NCI-H187 treated with DMSO at 0.1 percent for 48 hours (cell line): ENCODE measurements at regions not wholly inside any gene's neighbourhood (a gene's known extent, or its start where the extent isn't known, plus 50 kb on each side); places are given as distances from the start of the nearest gene placed in this dataset.

Experiments used
- DNase-seq: peaks from one replicate; lab custom pipeline; 2025; lab: John Stamatoyannopoulos, UW

DNA sequence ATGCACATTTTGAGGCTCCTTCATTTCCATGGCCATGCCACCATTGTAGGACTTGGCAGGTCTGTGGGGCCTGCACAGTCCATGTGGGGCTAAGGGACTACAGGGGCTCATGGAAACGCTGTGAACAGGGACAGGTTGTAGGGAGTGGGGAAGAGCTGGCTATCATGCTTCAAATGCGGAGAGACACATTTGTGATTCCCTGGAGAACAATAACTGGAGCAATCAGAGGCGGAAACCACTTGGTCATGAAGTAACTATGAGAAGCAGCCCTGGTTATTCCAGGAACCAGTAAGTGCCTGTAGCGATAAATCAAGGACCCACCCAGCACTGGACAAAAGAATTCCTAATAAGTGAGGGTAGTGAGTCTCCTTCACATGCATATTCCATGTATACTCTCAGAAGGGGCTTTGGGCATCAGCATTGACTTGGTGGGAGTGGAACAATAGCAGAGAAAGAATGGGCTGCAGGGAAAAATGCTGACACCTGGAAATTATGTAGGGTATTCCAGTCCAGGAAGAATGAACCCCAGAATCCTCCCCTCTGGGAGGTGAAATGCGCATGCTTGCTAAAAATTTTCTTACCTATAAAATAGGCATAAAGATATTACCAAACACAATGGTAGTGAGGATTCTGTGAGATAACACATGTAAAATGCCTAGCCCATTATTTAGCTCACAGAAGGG, 251.4 kb upstream of the ROPN1 start:
- DNase-seq: peak; percentile 70

- no peak for DNase-seq
Observed at GRCh38 chr3:124246376-124246775, 254.5 kb upstream of the ROPN1 start.

DNA sequence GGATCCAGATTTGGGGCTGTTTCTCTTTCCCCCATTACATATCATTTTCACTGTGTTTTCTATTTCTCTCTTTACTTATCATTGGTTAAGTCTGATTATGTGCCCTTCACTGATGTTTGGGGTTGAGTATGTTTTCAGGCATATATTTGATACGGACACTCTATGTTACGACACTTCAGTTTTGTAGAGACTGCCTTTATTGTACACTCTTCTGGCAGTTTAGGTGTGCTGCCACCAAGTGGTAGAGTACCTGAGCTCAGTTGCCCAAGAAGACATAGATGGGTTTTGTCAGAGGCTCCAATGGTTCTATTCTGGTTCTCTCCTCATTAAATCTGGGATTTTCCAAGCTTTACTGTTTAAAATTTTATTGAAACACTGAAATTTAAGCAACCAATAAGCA, 255.0 kb upstream of the ROPN1 start:
- DNase-seq: peak; percentile 50

DNA sequence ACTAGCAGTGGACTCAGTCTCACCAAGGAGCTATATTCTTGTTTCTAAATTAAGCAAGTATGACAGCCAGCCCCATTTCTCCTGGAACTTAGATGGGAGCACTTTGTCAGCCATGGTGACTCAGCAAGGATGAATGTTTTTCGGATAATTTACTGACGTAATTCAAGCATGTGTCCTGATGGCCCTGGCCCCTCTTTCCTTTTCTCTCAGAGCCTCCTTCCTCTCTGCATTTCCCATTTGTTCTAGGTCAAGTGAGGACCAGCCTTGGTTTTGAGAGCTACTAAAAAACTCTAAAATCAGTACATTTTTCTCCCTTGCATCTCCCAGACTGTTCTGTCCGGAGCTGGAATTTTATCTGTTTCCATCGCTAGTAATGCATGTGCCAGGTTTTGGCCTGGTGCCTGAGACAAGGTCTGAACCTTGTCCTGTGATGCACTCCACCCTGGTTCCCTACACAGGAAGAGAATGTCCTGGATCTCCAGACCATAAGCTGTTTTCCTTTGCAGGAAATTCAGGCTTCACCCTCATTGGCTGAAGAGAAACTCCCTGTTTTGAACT, 256.6 kb upstream of the ROPN1 start:
- no peak for DNase-seq

GRCh38 chr3:124249038-124249437, 257.1 kb upstream of the ROPN1 start:
- no peak for DNase-seq

- no peak for DNase-seq
Observed at GRCh38 chr3:124250053-124250452, 258.1 kb upstream of the ROPN1 start.

- DNase-seq: no peak
Observed at GRCh38 chr3:124256156-124256555, 264.2 kb upstream of the ROPN1 start.

DNA sequence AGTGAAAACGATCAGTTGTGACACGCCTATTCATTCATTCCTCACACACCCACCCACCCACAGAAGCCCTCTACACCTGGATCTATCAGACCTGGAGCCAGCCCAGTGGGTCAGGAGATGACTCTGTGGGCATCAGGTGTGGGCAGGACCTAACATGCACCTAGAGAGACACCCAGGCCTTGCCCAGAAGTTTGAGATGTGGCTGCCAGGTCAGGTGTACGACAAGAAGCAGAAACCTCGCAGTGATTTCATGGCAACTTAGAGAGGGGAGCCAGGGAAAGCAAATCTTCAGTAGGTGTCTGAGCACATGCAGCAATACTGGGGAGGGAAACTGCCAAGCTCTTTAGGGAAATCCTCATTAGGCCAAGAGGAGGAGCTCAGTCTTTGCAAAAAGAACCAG, 264.7 kb upstream of the ROPN1 start:
- DNase-seq: no peak

GRCh38 chr3:124257336-124257864, 265.5 kb upstream of the ROPN1 start:
- DNase-seq: no peak

DNA sequence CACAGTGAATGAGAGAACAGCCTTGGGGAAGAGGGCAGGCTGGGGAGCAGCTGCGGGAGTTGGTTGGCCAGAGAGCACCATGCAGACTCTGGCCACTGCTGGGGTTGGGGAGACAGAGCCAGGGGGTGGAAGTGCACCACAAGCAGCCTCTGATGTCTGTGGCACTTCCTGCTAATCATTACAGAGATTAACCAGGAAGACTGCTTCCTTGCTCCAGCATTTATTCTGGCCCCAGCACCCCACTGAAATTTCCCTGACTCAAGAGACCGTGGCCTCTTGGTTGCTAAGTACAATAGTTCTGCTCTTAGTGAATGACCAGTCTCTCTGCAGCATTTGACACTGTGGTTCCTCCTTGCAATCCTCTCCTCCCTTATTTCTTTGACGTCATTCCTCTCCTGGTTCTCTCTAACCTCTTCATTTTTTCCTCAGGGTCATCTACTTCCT, 266.2 kb upstream of the ROPN1 start:
- DNase-seq: no peak

- DNase-seq: no peak
Observed at GRCh38 chr3:124260206-124260915, 268.4 kb upstream of the ROPN1 start.

DNA sequence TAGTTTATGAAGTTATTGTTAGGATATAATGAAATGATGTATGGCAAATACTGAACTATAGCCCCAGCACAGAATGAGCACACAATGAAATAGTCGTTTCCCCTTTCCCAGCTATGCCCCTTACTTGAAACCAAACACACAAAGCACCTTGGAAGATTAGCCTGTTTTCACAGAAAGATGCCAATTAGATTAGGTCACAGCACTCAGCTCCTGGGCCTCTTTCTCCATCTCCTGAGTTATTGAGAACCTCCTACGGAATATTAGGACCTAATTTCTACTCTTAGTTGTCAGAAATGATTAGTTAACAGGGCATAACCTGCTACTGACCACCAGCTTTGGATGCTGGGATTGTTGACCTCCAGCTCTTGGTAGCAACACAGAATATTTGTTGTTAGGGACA, 269.4 kb upstream of the ROPN1 start:
- no peak for DNase-seq

DNA sequence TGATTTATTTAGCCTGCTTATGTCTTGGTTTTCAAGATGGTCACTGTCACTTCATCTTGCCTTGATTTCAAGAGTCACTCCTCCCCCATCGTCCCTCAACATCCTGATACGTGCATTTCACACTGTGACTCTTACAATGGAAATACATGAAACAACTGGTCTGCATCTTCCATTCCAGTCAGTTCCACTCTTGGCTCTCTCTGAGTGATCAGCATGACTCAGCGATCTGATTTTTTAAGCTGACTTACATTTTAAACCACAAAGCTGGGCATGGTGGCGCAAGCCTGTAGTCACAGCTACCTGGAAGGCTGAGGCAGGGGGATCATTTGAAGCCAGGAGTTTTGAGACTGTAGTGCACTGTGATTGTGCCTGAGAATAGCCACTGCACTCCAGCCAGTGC, 271.2 kb upstream of the ROPN1 start:
- no peak for DNase-seq

GRCh38 chr3:124264346-124264745, 272.4 kb upstream of the ROPN1 start:
- no peak for DNase-seq

DNA sequence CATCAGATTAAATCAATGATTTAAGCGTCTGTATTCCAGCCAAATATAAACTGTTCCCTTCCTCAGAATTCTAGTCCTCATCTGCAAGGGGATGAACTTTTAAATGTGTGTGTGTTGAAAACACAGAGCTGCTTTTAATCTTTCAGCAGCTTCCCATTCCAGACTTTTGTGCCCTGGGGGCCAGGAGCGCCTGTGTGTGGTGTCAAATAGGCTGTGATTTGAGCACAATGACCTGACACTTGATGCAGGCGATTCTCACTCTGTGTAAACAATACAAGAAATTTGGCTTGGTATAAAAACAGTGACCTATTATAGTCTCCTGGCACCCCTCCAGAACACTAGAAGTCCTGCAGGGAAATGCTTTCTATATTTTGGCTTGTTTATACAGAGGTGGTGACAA, 274.6 kb upstream of the ROPN1 start:
- no peak for DNase-seq

DNA sequence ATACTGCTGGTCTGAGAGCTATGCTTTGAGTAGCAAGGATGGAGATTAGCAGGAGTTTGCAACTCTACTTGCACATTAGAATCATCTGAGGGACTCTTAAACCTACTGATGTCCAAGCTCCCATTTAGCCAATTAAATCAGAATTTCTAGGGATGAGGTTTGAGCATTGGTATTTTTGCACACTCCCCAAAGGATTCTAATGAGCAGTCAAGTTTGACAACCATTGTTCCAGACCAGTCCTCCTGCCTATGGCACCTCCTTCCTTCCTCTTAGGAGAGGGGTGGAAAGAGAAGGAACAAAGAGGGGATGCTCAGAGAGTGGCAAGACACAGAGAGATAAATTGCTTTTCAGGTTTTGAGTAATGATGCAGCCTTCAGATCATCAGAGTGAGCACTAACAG, 275.5 kb upstream of the ROPN1 start:
- DNase-seq: no peak

DNA sequence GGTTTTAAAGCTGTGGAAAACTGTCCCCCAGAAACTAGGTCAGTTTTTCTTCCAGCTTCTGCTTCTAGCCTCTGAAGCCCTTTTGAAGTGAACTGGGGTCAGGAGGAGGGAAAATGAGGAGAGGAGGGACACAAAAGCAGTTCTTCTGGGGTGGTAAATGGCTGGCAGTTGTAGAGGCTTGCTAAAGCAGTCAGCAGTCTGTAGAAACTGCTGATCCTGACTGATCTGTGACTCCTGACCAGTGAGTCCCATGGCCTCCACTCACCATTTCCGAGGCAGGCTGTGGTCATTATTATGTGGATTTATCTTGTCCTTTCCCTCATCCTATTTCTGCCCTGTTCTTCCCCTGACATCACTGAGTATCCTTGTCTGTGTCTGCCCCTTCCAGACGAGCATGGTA, 276.4 kb upstream of the ROPN1 start:
- no peak for DNase-seq

DNA sequence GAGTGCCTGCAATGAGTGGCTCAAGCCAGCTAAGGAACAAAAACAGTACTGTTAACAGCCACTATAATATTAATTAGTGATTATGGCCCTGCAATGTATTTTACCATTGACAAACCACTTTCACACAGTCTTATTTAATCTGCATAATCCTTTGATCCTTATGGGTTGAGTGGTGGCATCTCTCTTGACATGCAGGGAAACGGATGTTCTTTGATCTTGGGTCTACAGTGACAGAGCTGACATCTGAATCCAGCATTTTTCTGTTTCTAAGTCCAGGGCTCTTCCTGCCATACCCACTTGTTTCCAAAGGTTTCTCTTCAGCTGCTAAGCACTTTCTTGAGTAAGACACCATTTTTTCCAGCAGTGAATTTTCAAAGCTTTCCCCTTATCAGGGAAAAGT, 277.7 kb upstream of the ROPN1 start:
- no peak for DNase-seq

- no peak for DNase-seq
Observed at GRCh38 chr3:124272605-124273151, 280.8 kb upstream of the ROPN1 start.

DNA sequence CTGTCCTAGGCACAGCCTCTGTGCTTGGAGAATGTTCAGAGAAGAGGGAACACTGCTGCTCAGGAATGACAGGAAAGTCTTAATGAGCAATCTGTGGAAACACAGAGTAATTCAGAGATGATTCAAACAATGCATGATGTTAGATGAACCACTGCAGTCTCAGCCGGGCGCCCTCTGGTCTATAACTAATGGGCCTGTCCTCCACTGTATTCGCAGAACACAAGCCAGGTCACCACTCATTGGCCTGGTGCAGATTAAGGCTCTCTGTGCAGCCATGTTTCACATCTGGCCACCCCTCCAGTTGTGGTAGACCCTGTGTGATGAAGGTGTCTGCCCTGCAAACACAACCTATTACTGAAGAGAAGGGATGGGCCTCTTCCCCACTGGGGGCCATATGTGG, 281.7 kb upstream of the ROPN1 start:
- DNase-seq: no peak

DNA sequence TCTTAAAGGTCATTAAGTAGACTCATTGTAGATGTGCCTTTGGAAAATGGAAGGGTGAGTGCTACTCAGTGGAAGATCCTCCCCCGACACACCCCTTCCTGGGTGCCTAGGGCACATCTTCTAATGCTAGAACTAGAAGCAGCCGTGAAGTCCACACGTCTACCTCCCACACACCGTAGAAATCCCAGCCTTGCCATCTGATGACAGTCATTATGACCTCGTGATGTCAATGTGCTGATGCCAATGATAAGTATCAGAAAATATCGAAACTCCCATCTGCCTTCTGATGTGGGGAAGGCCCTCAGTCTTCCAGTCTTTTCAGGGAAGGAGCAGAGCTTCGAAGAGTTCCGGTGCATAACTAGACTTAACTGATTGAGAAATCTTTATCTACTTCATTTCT, 282.1 kb upstream of the ROPN1 start:
- no peak for DNase-seq

DNA sequence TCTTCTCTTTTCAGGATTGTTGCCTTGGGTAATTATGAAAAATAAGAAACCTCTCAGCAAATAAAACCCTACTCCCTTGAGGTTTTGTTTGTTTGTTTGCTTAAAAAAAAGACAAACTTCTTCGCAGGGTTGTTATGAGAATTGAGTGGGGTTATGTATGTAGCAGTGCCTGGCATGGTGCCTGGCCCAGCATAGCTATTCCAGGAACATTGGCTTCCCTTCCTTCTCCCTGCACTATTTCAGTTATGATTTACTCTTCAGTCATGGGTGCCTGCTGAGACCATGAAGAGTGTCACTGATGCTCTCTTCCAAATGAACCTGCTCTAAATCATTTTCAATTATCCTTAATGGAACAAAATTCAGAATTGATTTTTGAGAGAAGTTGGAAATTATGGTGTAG, 283.5 kb upstream of the ROPN1 start:
- no peak for DNase-seq

DNA sequence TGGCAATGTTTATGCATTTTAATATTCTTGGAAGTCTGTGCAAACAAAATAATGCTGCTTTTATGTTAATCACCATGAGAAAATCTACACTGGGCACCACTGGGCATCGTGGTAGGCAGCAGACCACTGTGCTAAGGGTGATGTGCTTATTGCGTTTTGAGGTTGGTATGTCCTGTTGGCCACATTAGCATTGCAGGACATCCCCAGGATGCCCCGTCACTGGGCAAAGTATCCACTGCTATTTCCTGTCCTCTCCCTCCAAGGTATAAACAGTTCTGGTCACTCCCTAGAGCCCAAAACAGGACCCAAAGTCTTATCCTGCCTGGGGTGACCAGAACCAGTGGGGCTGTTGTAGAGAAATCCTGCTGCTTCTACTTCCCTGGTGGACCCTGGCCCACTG, 284.2 kb upstream of the ROPN1 start:
- DNase-seq: no peak
